H1 (cell line): ENCODE measurements at regions not wholly inside any gene's neighbourhood (a gene's known extent, or its start where the extent isn't known, plus 50 kb on each side); places are given as distances from the start of the nearest gene placed in this dataset.
A peak's percentile ranks its signal among the peaks of the same experiment; 100 is the strongest.

Experiments used
- CTCF ChIA-PET: fragments of 300-600 bp; sonication (Branson Sonifier 250); formaldehyde crosslinking; loops from one replicate; lab custom pipeline; 2021; ENCODE audit not compliant: partially characterized antibody; lab: Charles Lee
- POLR2A ChIA-PET: fragments of 300-600 bp; sonication (Branson Sonifier 250); formaldehyde crosslinking; loops from one replicate; lab custom pipeline; 2021; ENCODE audit warnings: inconsistent platforms; ENCODE audit not compliant: partially characterized antibody; lab: Charles Lee
- DNase-seq, 2 experiments: peaks; one replicate each; pipeline versions ENCODE4 v3.0.0 to v3.0.0-alpha.2; 2010 to 2022; ENCODE audit warnings: low spot score in 2 of 2, low read depth in 1 of 2, mixed read lengths in 1 of 2
- FAIRE-seq: peaks from 2 replicates; lab custom pipeline; 2011; peaks lifted over from hg19 to GRCh38; lab: Jason Lieb, UNC
- H2AFZ ChIP-seq: 2 replicates; pipeline ENCODE4 v1.8.1; 2012; ENCODE audit warnings: low read length, inconsistent platforms
- H2AK5ac ChIP-seq: 2 replicates; pipeline ENCODE4 v1.6.1; 2013; ENCODE audit warnings: low read depth, low read length
- H2BK120ac ChIP-seq: replicated peaks from 2 replicates; pipeline ENCODE3; 2013; ENCODE audit warnings: low read depth, low read length, inconsistent platforms
- H2BK12ac ChIP-seq: 2 replicates; pipeline ENCODE4 v1.6.1; 2013; ENCODE audit warnings: low read depth, low read length
- H2BK15ac ChIP-seq: 2 replicates; pipeline ENCODE4 v1.6.1; 2013; ENCODE audit warnings: low read length
- H2BK20ac ChIP-seq: 2 replicates; pipeline ENCODE4 v1.6.1; 2013; ENCODE audit warnings: low read length
- H2BK5ac ChIP-seq: 2 replicates; pipeline ENCODE4 v1.6.1; 2013; ENCODE audit warnings: low read depth, low read length
- H3K14ac ChIP-seq: 2 replicates; pipeline ENCODE4 v1.6.1; 2013; ENCODE audit warnings: inconsistent platforms; ENCODE audit not compliant: insufficient read length
- H3K18ac ChIP-seq: 2 replicates; pipeline ENCODE4 v1.6.1; 2013; ENCODE audit warnings: low read length; ENCODE audit errors: extremely low read depth
- H3K23ac ChIP-seq: 2 replicates; pipeline ENCODE4 v1.6.1; 2013; ENCODE audit warnings: inconsistent platforms; ENCODE audit not compliant: insufficient read length
- H3K23me2 ChIP-seq: 2 replicates; pipeline ENCODE4 v1.6.1; 2013; ENCODE audit warnings: low read depth, low read length
- H3K27ac ChIP-seq: 2 replicates; pipeline ENCODE4 v1.6.1; 2011; ENCODE audit warnings: low read depth, low read length, inconsistent platforms
- H3K27me3 ChIP-seq, 4 experiments: replicated peaks in 1 of 4; 1 replicate in 1 of 4; 2 replicates in 3 of 4; pipeline versions ENCODE4 v1.6.1 to v1.8.1; 2011 to 2013; ENCODE audit warnings: low read length in 3 of 4, mild to moderate bottlenecking in 3 of 4, inconsistent platforms in 2 of 4, mixed read lengths in 2 of 4, moderate library complexity in 1 of 4; ENCODE audit not compliant: control insufficient read depth in 3 of 4, insufficient read depth in 3 of 4; ENCODE audit errors: extremely low read depth in 1 of 4
- H3K36me3 ChIP-seq, 4 experiments: 2 replicates each; pipeline versions ENCODE4 v1.6.1 to v1.8.1; 2011 to 2013; ENCODE audit warnings: mild to moderate bottlenecking in 4 of 4, low read length in 3 of 4, moderate library complexity in 2 of 4, control low read depth in 1 of 4, inconsistent platforms in 1 of 4; ENCODE audit not compliant: insufficient read depth in 4 of 4, control insufficient read depth in 2 of 4
- H3K4ac ChIP-seq: replicated peaks from 2 replicates; pipeline ENCODE3; 2013; ENCODE audit warnings: low read length, low read depth, mixed read lengths, inconsistent platforms; ENCODE audit not compliant: insufficient read length
- H3K4me1 ChIP-seq, 4 experiments: replicated peaks in 1 of 4; 1 replicate in 1 of 4; 2 replicates in 3 of 4; pipeline versions ENCODE4 v1.6.1 to v1.8.1; 2011 to 2013; ENCODE audit warnings: low read length in 3 of 4, inconsistent platforms in 2 of 4, mixed read lengths in 1 of 4; ENCODE audit not compliant: insufficient read depth in 4 of 4, control insufficient read depth in 3 of 4
- H3K4me2 ChIP-seq, 2 experiments: 2 replicates each; pipeline versions ENCODE4 v1.6.1 to v1.8.1; 2011 to 2013; ENCODE audit warnings: low read depth in 2 of 2, low read length in 2 of 2, control low read depth in 1 of 2, inconsistent platforms in 1 of 2, mild to moderate bottlenecking in 1 of 2; ENCODE audit not compliant: insufficient read depth in 1 of 2
- H3K4me3 ChIP-seq, 4 experiments: fragments of 200-600, 300-600 bp in 1 of 4; sonication (generic), shearing (Covaris generic), sonication (Bioruptor Twin) in 1 of 4; 2 replicates each; pipeline versions ENCODE4 v1.5.1 to v1.8.1; 2011 to 2016; ENCODE audit warnings: low read length in 4 of 4, low read depth in 3 of 4, control low read depth in 2 of 4, inconsistent platforms in 2 of 4, mild to moderate bottlenecking in 2 of 4, mixed read lengths in 1 of 4, moderate library complexity in 1 of 4; ENCODE audit not compliant: insufficient read depth in 2 of 4; ENCODE audit errors: extremely low read depth in 1 of 4
- H3K56ac ChIP-seq: replicated peaks from 2 replicates; pipeline ENCODE3; 2013; ENCODE audit warnings: low read depth, mild to moderate bottlenecking, mixed read lengths, low read length, inconsistent platforms; ENCODE audit not compliant: insufficient read length
- H3K79me1 ChIP-seq: 2 replicates; pipeline ENCODE4 v1.6.1; 2013; ENCODE audit warnings: low read depth, low read length, control low read depth
- H3K79me2 ChIP-seq, 2 experiments: 2 replicates each; pipeline versions ENCODE4 v1.6.1 to v1.8.1; 2012 to 2013; ENCODE audit warnings: low read length in 2 of 2, mild to moderate bottlenecking in 2 of 2, inconsistent platforms in 1 of 2; ENCODE audit not compliant: insufficient read depth in 2 of 2, control insufficient read depth in 1 of 2
- H3K9ac ChIP-seq, 4 experiments: replicated peaks in 1 of 4; 1 replicate in 1 of 4; 2 replicates in 3 of 4; pipeline versions ENCODE4 v1.6.1 to v1.8.1; 2011 to 2013; ENCODE audit warnings: low read depth in 3 of 4, low read length in 3 of 4, control low read depth in 2 of 4, mild to moderate bottlenecking in 2 of 4, moderate library complexity in 2 of 4, inconsistent platforms in 1 of 4; ENCODE audit errors: extremely low read depth in 1 of 4
- H3K9me3 ChIP-seq, 2 experiments: 2 replicates each; pipeline versions ENCODE4 v1.6.1 to v1.8.1; 2012 to 2013; ENCODE audit warnings: mild to moderate bottlenecking in 2 of 2, moderate library complexity in 2 of 2, control low read depth in 1 of 2, inconsistent platforms in 1 of 2, low read depth in 1 of 2, low read length in 1 of 2, mixed read lengths in 1 of 2; ENCODE audit not compliant: insufficient read depth in 2 of 2
- H4K20me1 ChIP-seq, 2 experiments: replicated peaks in 1 of 2; 2 replicates each; pipeline versions ENCODE3 to v1.8.1; 2011 to 2013; ENCODE audit warnings: inconsistent platforms in 2 of 2, low read length in 2 of 2, mild to moderate bottlenecking in 1 of 2; ENCODE audit not compliant: insufficient read depth in 2 of 2, control insufficient read depth in 1 of 2
- H4K5ac ChIP-seq: 2 replicates; pipeline ENCODE4 v1.6.1; 2013; ENCODE audit warnings: low read length, low read depth, mixed read lengths, inconsistent platforms; ENCODE audit not compliant: insufficient read length
- H4K8ac ChIP-seq: 2 replicates; pipeline ENCODE4 v1.8.0; 2013; ENCODE audit warnings: mild to moderate bottlenecking, moderate library complexity, low read length, inconsistent platforms; ENCODE audit not compliant: insufficient read depth; ENCODE audit errors: extremely low read depth
- H4K91ac ChIP-seq: replicated peaks from 2 replicates; pipeline ENCODE3; 2013; ENCODE audit warnings: low read length, mixed read lengths, inconsistent platforms; ENCODE audit not compliant: insufficient read length
- BRCA1 ChIP-seq: IDR thresholded peaks from 2 replicates; pipeline ENCODE4 v1.6.1; 2012; ENCODE audit warnings: low read depth, low read length, improper control_type of control experiment
- JUND ChIP-seq: IDR thresholded peaks from 2 replicates; pipeline ENCODE4 v1.6.1; 2011; ENCODE audit warnings: mild to moderate bottlenecking, improper control_type of control experiment, low read length
- KDM1A ChIP-seq: fragments of 200-600, 300-600 bp; sonication (generic); IDR thresholded peaks from 2 replicates; pipeline ENCODE4 v1.7.1; 2016; ENCODE audit warnings: mild to moderate bottlenecking, low read length, borderline replicate concordance
- RAD21 ChIP-seq, 2 experiments: IDR thresholded peaks in 1 of 2; conservative IDR thresholded peaks in 1 of 2; 2 replicates each; pipeline ENCODE4 v1.6.1; 2011; ENCODE audit warnings: low read depth in 2 of 2, low read length in 2 of 2, improper control_type of control experiment in 1 of 2, inconsistent platforms in 1 of 2, mild to moderate bottlenecking in 1 of 2, moderate library complexity in 1 of 2
- RXRA ChIP-seq: IDR thresholded peaks from 2 replicates; pipeline ENCODE4 v1.6.1; 2011; ENCODE audit warnings: low read depth, mild to moderate bottlenecking, low read length, moderate library complexity; ENCODE audit not compliant: insufficient read depth
- TAF7 ChIP-seq: optimal IDR thresholded peaks from 2 replicates; pipeline ENCODE3; 2011; ENCODE audit warnings: low read depth, mild to moderate bottlenecking, inconsistent platforms, low read length, moderate library complexity, borderline replicate concordance
- WGBS, 2 experiments: shearing (Covaris generic) in 1 of 2; methylation state at CpG; one replicate each; pipeline versions ENCODE4 v1.1.6 to v1.1.7; 2013 to 2015; ENCODE audit warnings: low lambda C conversion rate in 2 of 2, mixed read lengths in 2 of 2, inconsistent platforms in 1 of 2, low coverage in 1 of 2, missing lambda C conversion rate in 1 of 2; ENCODE audit not compliant: insufficient replicate concordance in 2 of 2, insufficient coverage in 1 of 2, insufficient read length in 1 of 2; ENCODE audit errors: extremely low coverage in 1 of 2, missing lambda C conversion rate in 1 of 2; 5-methylcytosine and 5-hydroxymethylcytosine counted together
- TF ChIP-seq, protein P1 (sequence below), 3 experiments: IDR thresholded peaks; 1 replicate in 2 of 3; 2 replicates in 1 of 3; pipeline versions ENCODE4 v1.5.1 to v1.6.1; 2011; ENCODE audit warnings: low read length in 3 of 3, mild to moderate bottlenecking in 3 of 3, inconsistent platforms in 2 of 3, low read depth in 1 of 3, moderate library complexity in 1 of 3; ENCODE audit not compliant: insufficient read depth in 1 of 3; ENCODE audit errors: control extremely low read depth in 1 of 3

DNA sequence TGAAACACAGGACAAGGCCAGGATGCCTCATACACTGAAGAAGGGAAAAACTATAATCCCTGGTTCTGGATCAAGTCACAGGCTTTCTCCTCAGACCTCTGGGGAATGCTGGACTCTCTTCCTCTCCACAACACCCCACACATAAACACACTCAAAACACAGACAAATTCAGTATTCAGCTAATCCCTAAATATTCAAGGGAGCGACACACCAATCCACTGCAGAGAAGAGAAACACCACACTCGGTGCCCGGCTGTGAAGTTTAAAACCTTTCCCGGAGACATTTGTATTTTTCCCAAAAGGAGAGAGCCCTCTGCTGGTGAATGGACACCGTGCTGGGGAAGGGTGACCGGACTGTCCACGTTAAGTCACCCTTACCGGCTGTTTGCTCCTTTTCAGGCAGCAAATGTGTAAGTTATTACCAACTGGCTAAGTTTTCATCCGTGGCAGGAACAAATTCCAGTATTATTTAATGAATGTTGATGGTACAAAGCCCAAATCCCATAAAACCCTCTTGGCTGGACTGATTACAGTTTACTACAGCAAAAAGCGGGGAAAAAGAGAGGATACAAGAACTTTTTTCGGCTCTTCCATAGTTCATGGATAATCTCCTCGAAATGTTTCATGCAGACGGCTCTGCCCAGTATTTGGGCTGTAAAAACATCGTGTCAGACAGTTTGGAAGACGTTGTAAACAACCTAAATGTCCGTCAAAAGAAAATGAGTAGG, 130.9 kb upstream of the SLC30A5 start:
- no peaks in the 10 kb centered on the region for H3K79me1 ChIP-seq
- H2BK120ac ChIP-seq: peak overlapping the region; percentile 75
- H3K14ac ChIP-seq: no peak overlapping the region
- no peak for FAIRE-seq
- peaks cover 0 to 12% of the 10 kb centered on the region in 2 experiments for H4K20me1 ChIP-seq
- peaks cover 0 to 3% (median 0%) of the 10 kb centered on the region in 4 experiments; a peak in 1 of 7 replicates for H3K4me1 ChIP-seq
- peak overlapping the region; percentile 58 for H3K4ac ChIP-seq
- no peaks in the 10 kb centered on the region for H3K27me3 ChIP-seq
- H2BK15ac ChIP-seq: no peak overlapping the region
- peak overlapping the region; percentile 92; the same call in 1 of the 2 replicates for H2BK20ac ChIP-seq
- H3K27ac ChIP-seq: no peak overlapping the region
- peak overlapping the region; percentile 2; the same call in 1 of the 2 replicates for H2BK5ac ChIP-seq
- H4K91ac ChIP-seq: peak overlapping the region; percentile 39
- H3K4me3 ChIP-seq: no peak overlapping the region
- H4K5ac ChIP-seq: no peak overlapping the region
- WGBS, 2 experiments: 51% methylated on average over 16 of the region's 16 CpGs; no CpG with 5 or more reads in 1 of the 2 experiments
- TF ChIP-seq KDM1A (no peak), BRCA1 (0 out of 2 replicates have a peak, but pooled peaks have one; percentile 31), RXRA (no peak), TAF7 (no peak), RAD21 (IDR thresholded peaks at IDR 0.05 in 1 of 2, conservative IDR thresholded peaks at IDR 0.05 in 1 of 2; ENCODE audit: low read depth in 2 of 2, low read length in 2 of 2) (peak; percentile 84 to 92), JUND (no peak)
- TF ChIP-seq, protein P1, sequence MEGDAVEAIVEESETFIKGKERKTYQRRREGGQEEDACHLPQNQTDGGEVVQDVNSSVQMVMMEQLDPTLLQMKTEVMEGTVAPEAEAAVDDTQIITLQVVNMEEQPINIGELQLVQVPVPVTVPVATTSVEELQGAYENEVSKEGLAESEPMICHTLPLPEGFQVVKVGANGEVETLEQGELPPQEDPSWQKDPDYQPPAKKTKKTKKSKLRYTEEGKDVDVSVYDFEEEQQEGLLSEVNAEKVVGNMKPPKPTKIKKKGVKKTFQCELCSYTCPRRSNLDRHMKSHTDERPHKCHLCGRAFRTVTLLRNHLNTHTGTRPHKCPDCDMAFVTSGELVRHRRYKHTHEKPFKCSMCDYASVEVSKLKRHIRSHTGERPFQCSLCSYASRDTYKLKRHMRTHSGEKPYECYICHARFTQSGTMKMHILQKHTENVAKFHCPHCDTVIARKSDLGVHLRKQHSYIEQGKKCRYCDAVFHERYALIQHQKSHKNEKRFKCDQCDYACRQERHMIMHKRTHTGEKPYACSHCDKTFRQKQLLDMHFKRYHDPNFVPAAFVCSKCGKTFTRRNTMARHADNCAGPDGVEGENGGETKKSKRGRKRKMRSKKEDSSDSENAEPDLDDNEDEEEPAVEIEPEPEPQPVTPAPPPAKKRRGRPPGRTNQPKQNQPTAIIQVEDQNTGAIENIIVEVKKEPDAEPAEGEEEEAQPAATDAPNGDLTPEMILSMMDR (IDR thresholded peaks at IDR 0.05; ENCODE audit: control extremely low read depth in 1 of 3, insufficient read depth in 1 of 3, low read depth in 1 of 3, low read length in 3 of 3): peak; percentile 74 to 80 (median 78)
- H3K79me2 ChIP-seq: 0 out of 4 replicates have a peak, but pooled peaks cover 0 to 3% of the 10 kb centered on the region in 2 experiments
- no peak overlapping the region for H3K4me2 ChIP-seq
- DNase-seq: peak; percentile 29 to 71
- H3K18ac ChIP-seq: peak overlapping the region; percentile 51; the same call in 1 of the 2 replicates
- no peaks in the 10 kb centered on the region; a peak in 1 of 8 replicates for H3K36me3 ChIP-seq
- H2AK5ac ChIP-seq: no peak overlapping the region
- no peak overlapping the region; the same call in 1 of the 2 replicates for H2BK12ac ChIP-seq
- POLR2A ChIA-PET: interaction anchor here (0.6 kb wide), 1 partner anchor 69 kb away, joined by 3 read pairs; no protein-coding TSS in a partner anchor
- peaks cover 0 to 9% of the 10 kb centered on the region in 2 experiments; a peak in 2 of 4 replicates for H3K9me3 ChIP-seq
- no peak overlapping the region for H3K23ac ChIP-seq
- peaks cover 18% of the 10 kb centered on the region; the same call in 1 of the 2 replicates for H3K23me2 ChIP-seq
- CTCF ChIA-PET: interaction anchor here (0.8 to 1.9 kb wide), 9 partner anchors 12 to 289 kb away, joined by 3 to 5 read pairs (median 3); no protein-coding TSS in a partner anchor
- no peak overlapping the region for H3K56ac ChIP-seq
- no peak overlapping the region for H4K8ac ChIP-seq
- no peak overlapping the region for H3K9ac ChIP-seq
- peak overlapping the region; percentile 56; the same call in 1 of the 2 replicates for H2AFZ ChIP-seq
